Stimulated activated CD8-positive, alpha-beta memory T cell treated with anti-CD3 and anti-CD28 coated beads, Interleukin-12 subunit alpha, Interleukin-12 subunit beta, amount 100 ng/mL, for 1 hour (primary cell): ENCODE measurements at regions not wholly inside any gene's neighbourhood (a gene's known extent, or its start where the extent isn't known, plus 50 kb on each side); places are given as distances from the start of the nearest gene placed in this dataset.

Experiments
- DNase-seq: peaks from one replicate; pipeline ENCODE4 v3.0.0-alpha.2; 2020; ENCODE audit warnings: low read depth

DNA sequence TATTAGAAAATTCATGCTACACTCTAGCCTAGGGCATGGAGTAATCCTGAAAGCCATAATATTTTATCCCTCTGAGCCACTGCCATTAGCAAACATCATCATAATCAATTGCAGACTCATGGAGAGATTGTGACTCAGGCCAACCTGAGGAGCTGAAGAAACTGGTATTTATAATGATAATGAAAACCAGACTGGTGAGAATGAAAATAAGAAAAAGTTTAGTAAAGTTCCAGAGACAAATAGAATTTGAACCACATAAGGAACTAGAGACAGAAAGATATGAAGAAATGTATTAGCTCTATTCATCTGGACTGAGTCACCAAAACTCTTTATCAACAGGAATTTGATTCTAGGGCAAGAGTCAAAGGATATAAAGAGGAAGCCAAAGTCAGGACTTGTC, 158.7 kb downstream of the DRD1 start:
- no peak for DNase-seq

DNA sequence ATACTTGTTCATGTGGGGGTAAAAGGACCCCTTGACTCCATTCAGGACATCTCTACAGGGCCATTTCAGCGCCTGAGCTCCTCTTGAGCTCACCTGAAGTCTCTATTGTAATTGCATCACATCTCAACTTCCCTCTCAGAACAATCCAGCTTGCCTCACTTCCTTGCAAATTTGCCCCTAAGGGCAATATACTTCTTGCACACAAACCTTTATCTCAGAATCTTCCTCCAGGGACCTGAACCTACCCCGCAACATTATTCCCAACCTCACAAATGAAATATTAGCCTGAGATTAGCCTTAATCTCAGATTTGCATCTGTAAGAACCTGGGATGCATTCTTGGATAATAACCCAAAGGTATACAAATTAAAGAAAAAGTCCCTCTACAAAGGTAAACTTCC, 159.2 kb downstream of the DRD1 start:
- no peak for DNase-seq

DNA sequence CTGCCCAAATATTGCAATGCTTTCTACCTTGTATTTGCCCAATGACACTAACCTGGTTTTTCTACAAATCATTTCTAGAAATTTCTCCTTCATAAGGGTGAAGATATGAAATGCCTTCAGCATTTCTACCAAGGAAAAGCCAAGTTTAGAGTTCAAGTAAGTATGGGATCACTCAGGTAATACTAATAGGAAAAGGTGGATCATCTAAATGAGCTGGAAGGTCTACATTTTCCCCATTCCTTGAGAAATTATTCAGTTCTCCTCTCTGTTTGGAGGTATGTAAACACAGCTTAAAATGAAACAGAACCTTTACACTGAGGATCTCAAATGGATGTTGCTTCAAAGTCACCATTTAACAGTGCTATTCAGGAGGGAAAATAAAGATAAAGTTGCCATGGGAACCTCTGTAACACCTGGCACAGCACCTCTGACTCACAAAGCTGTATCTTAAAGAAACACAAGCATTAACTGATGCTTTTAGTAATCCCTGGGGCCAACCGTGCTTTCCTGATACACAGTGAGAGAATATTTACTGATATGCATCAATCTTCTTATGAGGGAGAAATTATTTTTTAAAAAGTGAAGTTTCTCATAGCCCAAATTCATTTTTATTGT, 161.3 kb downstream of the DRD1 start:
- DNase-seq = no peak

DNA sequence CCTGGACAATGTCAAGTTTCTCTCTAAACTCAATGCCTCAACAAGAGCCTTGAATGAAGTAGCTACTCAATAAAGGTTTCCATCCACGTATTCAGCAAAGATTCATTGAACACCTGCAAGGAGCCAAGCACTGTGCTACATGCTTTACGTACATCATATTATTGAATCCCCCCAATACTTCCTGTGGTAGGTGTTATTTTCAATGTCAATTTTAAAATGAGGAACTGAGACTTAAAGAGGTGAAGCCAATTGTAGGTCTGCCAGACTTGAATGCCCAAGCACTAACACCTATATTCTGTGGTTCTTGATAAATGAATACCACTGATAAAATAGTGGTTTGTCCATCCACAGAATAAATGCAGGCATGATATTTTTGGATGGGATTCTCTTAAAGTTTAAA, 162.3 kb downstream of the DRD1 start:
- DNase-seq = no peak

DNA sequence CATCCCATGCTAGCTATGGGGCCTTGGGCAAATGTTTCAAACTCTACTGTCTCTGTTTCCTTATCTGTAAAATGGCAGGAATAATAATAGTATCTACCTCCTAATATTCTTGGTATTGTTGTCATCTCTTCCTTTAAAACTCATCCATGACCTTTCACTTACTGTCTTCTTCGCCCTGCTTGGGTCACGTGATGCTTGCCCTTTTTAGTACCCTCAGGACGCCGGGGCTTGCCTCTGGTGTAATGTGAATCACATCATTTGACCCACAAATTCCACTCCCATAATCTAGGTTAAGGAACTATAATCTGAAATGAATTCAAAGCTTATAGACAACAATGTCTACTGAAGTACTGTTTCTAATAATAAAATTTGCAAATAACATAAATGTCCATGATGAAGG, 162.7 kb downstream of the DRD1 start:
- no peak for DNase-seq

DNA sequence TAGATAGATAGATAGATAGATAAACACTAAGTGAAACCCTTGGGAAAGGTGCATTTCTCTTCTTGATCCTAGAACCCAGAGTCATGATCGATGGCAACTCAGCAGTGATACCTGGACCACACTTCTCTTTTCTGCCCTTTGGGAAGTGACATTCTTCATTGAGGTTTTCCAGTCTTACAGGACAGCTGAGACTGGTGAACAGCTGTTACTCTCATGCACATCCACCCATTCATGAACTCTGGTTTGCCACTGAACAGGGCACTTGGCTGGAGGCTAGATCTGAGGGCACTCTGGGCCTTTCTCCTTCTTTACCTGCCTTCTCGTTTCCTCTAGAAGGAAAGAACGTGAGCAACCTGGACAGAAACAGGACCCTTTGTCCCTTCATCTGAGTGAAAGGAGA, 164.5 kb downstream of the DRD1 start:
- no peak for DNase-seq

DNA sequence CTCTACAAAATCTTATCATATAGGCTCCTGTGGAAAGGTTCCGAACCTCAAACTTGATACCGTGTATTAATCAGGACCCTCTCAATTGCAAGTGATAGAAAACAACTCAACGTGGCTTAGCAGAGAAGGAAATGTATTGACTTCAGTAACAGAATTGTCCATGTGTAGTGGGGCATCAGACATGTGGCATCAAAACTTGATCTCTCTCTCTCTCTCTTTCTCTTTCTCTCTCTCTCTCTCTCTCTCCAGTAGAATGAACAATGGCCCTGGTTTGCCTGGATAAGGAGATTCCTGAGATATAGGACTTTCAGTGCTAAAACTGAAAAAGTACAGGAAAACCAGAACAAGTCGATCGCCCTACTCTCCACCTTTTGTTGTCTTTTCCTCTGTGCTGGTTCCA, 168.2 kb downstream of the DRD1 start:
- no peak for DNase-seq

DNA sequence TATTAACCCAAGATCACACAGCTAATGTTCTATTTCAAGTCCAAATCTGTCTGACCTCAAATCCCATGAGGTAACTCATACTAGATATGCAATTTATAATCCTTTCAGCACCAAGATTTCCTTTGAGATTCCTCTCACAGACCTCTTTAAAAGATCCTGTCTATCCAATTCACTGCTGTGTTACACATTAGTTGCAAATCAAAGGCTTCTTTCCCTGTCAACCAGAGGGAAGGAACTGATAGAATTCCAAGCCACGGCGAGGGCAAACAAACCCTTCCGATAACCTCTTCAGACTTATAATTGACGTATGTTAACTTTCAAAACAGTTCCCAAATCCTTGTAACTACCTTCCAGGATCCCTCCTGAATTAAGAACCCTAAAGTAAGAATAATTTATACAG, 168.9 kb downstream of the DRD1 start:
- no peak for DNase-seq

DNA sequence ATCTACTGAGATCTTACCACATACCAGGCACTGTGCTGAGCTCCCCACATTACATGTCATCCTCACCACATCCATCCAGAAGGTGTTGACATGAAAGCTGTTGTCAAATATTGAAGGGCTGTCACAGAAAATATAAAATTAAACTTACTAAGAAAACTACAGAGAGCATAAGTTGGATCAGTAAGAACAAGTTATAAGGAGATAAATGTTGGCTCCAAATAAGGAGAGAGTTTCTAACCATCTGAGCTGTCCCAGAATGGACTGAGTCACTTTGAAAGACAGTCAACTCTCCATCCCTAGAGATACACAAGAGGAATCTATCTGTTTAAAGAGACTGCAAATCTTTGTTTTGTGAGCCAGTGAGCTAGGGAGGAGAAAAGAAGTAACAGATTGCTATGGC, 169.8 kb downstream of the DRD1 start:
- no peak for DNase-seq

DNA sequence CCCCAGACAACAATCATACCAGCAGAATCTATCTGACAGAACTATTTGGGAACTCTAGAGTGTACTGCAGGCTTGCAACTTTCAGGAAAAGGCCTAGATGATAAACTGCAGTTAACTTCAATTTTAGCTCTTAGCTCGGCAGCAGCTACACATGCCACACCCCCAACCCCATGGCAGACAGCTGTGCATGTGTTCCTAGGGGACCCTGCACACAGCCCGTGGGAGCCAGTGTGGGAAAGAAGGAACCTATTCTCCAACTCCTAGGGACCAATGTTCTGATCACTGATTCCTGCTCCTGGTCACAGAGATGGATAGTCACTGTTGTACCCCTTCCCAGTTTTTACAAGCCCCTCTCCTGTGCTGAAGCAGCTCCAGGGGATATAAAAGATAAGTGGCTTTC, 179.6 kb downstream of the DRD1 start:
- no peak for DNase-seq

DNA sequence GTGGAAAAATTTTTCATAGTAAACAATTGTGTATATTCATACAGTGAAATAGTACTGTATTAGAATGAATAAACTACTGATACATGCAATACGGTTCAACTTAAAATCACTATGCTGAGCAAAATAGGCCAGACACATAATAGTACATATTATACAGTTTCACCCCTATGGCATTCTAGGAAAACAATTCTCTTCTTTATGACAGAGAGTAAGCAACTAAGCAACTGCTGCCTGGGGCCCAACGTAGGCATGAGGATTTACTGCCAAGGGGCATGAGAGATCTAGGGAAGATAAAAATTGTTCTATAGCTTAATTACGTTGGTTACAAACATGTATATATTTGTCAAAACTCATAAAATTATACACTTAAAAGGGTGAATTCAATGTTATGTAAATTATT, 180.2 kb downstream of the DRD1 start:
- no peak for DNase-seq

DNA sequence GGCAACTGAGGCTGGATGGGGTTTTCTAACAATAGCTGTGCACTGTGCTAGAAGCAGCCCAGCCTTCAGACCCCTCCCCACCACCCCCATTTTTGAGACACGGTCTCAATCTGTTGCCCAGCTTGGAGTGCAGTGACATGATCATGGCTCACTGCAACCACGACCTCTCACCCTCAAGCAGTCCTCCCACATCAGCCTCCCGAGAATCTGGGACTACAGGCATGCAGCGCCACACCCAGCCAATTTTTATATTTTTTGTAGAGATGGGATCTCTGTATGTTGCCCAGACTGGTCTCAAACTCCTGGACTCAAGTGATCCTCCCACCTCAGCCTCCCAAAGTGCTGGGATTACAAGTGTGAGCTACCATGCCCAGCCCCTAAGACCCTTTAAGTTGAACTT, 182.5 kb downstream of the DRD1 start:
- no peak for DNase-seq

DNA sequence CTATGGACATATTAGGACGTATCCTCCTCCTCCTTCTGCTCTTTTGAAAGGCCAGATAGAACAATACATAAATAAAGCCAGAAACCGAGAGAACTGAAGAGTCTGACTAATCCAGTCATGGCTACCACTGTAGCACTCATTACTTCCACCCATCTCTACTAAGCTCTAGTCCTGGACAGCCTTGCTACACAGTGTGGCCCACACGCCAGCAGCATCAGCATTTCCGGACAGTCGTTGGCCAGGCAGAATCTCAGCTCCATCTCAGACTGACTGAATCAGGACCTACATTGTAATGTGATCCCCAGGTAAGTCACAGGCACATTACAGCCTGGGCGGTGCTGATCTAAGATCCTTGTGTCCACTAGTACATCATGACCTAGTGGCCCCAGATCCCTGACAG, 182.9 kb downstream of the DRD1 start:
- no peak for DNase-seq

DNA sequence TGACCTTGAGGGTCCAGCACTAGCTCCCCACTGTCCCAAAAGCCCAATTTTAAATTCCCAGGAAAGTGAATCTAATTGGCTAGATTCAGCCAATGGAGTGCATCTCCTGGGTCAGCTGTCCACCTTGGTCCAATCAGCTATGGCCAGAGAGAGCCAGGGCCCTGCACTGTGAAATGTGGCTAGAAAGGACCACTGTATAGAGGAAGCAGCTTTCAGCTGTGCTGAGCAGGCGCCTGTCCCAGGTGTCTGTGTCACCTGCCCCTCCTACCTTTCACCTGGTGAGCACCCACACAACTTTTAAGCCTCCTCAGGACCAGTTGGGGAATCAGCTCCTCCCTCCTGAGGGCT, 186.2 kb downstream of the DRD1 start:
- DNase-seq = no peak

DNA sequence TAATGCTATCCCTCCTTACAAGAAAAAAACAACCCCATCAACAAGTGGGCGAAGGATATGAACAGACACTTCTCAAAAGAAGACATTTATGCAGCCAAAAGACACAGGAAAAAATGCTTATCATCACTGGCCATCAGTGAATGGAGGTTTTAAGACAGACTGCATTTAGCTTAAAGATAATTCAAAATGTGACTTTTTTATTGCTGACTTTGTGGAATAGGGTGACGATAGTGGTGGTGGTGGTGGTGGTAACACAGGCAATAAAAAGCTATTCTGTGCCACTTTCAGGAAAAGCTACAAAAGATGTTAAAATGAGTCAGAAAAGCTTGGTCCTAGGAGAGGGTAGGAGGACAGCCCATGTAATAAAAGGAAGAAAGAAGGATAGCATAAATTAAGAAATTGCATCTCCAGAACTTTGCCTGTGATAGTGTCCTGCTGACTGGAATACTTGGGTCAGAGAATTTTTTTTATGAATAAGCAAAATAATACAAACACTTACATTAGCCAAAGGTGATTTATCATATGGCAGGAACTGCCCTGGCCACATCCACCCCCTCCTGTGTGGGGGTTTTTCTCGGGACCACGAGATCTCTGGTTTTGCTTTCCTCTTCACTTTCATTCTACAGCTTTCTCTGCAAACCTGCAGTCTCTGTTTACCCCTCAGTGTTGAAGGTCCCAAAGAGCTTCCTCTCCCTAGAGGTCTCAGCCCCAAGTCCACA, 186.7 kb downstream of the DRD1 start:
- DNase-seq = no peak

DNA sequence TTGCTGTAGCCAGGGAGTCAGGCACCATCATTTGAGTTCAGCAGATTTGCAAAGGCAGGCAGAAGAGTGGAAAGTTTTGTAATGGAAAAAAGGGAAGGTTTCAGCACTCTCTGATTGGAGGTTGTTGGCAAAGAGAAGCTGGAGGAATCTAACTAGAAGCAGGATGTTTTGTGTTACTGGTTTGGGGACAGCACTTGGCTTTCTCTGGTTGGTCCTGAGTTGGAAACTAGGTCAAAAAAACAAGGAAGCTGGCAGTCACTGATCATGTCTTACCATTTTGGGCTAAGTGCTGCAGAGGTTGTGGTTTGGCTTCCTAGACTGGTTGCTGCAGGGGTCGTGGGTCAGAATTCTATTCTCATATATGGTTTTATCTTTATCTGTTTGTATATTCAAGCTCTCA, 189.8 kb downstream of the DRD1 start:
- DNase-seq = no peak

DNA sequence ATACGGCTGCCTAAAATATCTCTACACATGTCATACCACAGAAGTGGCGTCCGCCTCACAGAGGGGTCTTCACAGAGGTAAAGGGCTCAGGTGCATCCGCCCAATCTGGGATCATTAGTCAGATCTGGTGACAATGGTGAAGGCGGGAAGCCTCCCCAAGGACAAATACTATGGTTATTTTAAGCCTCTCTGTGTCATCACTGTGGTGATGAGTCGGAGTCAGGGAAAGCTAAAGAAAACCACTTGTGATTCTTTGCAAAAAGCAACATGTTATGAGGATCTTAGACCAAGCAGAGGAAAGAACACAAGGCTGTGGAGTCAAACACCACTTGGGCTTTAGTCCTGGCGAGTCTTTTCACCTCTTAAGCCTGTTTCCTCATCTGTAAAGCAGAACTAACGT, 190.4 kb downstream of the DRD1 start:
- DNase-seq = no peak

DNA sequence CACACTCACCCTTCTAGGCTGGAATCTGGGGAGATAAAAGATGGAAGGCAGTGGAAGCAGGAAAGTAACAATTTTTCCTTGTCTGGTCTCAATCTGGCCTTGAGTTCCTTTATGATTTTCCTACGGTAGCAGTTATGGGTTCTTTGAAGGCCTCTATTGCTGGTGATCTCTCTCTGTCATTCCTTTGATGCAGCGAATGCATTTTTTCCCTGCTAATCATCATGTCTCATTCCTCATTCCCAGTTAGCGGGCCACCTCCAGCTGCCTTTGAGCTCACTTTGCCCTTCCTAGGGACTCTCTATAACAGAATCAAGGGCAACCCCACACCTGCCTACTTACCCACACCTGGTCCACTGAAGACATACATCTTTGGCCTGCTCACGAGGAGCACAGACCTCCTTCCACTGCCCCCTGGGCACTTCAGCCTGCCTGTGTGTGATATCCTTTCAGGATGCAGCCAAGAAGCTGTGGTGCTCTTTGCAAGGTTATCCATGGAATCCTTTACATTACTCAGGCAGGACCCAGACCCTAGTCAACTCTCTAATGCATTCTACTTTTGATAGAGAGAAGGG, 191.7 kb downstream of the DRD1 start:
- no peak for DNase-seq

DNA sequence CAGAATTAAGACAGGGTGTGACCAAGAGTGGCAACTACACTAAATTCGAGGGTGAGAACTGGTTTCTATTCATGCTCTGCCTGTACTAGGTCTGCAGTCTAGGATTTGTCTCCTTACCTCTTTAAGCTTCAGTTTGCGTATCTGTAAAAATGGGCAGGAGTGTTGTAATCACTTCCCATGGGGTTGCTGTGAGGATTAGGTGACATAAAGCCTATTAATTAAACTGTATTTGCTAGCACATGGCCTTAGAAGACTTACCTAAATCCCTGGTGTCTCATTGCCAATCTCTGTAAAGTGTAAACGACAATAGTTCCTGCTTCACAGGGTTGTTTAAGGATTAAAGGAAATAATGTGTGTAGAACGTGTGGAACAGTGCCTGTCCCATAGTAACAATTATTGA, 193.6 kb downstream of the DRD1 start:
- no peak for DNase-seq

DNA sequence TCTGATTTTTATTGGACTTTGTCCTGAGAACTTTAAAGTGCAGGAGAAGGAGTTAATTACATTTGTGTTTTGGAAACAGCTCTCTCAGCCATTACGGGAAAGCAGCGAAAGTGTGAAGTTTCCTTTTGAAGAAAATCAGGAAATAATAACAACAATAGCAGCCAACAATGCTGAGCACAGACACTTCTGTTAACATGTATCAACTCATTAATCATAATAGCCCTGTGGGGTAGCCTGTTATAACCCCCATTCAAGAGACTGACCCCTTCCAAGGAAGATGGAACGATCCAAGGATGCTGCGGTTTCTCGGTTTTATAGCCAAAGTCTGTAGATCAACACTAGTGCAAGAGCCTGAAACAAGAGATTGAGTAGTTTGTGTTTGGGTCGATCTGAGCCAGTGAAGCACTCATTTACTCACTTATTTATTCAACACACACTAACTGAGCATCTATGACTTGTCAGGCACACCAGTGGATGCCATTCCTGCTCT, 195.5 kb downstream of the DRD1 start:
- no peak for DNase-seq

DNA sequence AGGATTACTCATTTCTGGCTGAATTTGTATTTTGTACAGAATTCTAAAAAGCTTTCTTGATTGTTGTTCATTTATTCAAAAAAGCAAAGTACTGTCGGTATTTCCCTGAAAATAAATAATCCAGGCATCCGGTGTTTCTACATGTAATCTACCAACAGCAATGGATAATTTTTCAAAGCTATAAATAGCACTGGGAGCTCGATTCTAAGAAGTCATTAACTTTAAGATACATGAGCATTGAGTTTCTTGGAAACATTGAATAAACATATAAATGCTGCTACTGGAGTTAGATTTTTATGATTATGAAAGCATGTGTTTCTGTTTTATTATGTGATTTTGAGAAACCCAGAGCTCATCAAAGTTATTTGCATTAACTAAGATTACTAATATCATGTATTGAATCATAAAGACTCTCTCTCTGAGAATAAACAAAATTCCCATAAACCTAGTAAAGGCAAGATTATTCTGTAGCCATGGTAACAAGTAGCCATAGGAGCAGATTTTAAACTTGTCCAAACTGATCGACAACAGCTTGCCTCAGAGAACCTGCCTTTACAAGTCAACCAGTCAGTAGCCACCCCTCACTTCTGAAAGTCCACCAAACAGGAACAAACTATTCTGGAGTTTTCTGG, 197.0 kb downstream of the DRD1 start:
- no peak for DNase-seq

DNA sequence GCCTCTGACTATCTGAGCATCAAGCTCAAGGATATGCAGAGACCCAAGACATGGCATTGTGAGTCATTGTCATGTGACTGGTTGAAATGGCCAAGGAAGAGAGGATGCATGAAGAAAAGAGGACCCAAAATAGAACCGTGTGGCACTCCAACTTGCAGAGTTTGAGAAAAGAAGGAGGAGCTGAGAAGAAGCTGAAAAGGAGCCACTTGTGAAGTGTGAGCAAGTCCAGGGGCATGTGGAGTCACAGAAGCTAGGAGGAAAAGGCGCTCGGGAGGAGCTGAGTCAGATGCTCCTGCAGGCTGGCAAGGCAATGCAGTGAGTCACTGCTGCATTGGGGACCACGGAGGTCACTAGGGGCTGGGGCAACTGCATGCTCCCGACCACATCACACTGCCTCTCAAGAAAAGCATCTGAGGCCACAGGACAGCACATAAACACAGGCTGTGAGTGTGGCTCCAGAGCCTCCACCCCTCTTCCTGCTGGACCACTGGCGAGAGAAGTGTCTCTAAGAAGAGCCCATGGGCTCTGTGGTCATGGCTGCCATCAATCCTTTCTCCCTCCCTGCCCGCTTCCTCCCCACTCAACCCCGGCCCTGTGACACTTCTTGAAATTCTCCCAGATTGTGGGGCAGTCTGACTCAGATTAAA, 197.6 kb downstream of the DRD1 start:
- DNase-seq = no peak

DNA sequence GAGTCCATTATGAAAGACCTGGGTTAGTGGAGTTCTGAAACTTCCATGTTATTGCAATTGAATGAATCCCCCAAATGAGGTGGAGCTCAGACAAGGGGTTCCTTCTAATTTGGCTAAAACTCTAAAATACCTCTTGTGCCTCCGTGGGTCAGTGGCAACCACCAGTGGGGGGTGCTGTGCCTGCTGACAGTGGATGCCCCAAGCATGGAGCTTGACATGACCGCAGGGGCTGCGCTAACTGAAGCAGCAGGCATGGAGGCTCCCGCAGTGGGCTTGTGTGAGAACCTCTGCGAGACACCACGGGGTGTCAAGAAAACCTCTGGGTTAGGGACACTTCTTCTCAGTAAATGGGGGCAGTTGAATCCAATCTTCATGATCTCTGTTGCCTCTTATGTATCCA, 200.5 kb downstream of the DRD1 start:
- DNase-seq = no peak
